Prostate gland (tissue), 2 donors: ENCODE measurements at regions not wholly inside any gene's neighbourhood (a gene's known extent, or its start where the extent isn't known, plus 50 kb on each side); places are given as distances from the start of the nearest gene placed in this dataset.

Source experiments
- DNase-seq: peaks from one replicate; pipeline ENCODE4 v3.0.0-alpha.2; 2019; ENCODE audit warnings: low spot score
- H3K27ac ChIP-seq, 2 donors: fragments of 200-600 bp; sonication (generic); 2 replicates each; pipeline ENCODE4 v1.5.1; 2017 to 2019
- H3K27me3 ChIP-seq: fragments of 200-600 bp; sonication (generic); replicated peaks from 2 replicates; pipeline ENCODE4 v1.5.1; 2019; ENCODE audit not compliant: insufficient read depth
- H3K36me3 ChIP-seq, 2 donors: fragments of 200-600 bp; sonication (generic); 1 replicate in 1 of 2; 2 replicates in 1 of 2; pipeline versions ENCODE4 v1.5.1 to v1.8.1; 2017 to 2019
- H3K4me1 ChIP-seq: fragments of 200-600 bp; sonication (generic); replicated peaks from 2 replicates; pipeline ENCODE4 v1.5.1; 2019
- H3K4me3 ChIP-seq, 2 donors: fragments of 200-600 bp; sonication (generic); 2 replicates each; pipeline ENCODE4 v1.5.1; 2017 to 2019
- H3K9me3 ChIP-seq: fragments of 200-600 bp; sonication (generic); 2 replicates; pipeline ENCODE4 v1.5.1; 2017
- POLR2A ChIP-seq: fragments of 450-650 bp; IDR thresholded peaks from one replicate; pipeline ENCODE4 v1.6.1; 2016; ENCODE audit warnings: antibody characterized with exemption, mild to moderate bottlenecking
- POLR2AphosphoS5 ChIP-seq: sonication (generic); formaldehyde crosslinking; IDR thresholded peaks from one replicate; pipeline ENCODE4 v1.6.1; 2017; ENCODE audit warnings: antibody characterized with exemption
- WGBS: methylation state at CpG from one replicate; pipeline ENCODE4 v1.1.5; 2018; 5-methylcytosine and 5-hydroxymethylcytosine counted together
- intact Hi-C: fragments of 100-400 bp; cut with DNase I; formaldehyde crosslinking; loops from one replicate; pipeline ENCODE4 v1.14.2; 2022
- TF ChIP-seq, protein P1 (sequence below), 4 experiments: fragments of 200-600 bp in 2 of 4; fragments of 450-650 bp in 2 of 4; sonication (generic) in 2 of 4; IDR thresholded peaks; 1 replicate in 3 of 4; 2 replicates in 1 of 4; pipeline ENCODE4 v1.5.1; 2016 to 2019; ENCODE audit warnings: antibody characterized with exemption in 4 of 4, mild to moderate bottlenecking in 2 of 4, moderate library complexity in 2 of 4

DNA sequence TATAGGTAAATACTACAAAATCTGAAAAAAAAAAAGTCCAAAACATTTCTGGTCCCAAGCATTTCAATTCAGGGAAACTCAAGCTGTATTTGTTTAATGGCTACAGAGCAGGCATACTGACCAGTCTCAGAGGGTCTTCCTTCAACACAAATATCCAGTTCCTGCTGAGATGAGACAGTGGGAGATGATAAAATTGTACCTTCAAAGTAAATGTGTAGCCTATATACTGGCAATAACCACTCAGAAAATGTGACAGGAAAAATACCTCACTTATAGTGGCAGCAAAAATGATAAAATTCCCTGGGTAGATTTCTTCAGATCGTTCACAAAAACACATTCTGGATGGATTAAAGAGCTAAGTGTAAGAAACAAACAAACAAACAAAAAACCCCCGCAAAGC is 102.0 kb upstream of the FUT8 start:
- no peak overlapping the region for H3K4me3 ChIP-seq
- H3K4me1 ChIP-seq, result no peaks in the 10 kb centered on the region
- no peaks in the 10 kb centered on the region for H3K27me3 ChIP-seq
- intact Hi-C loops, result no loop called here
- TF ChIP-seq, protein P1, sequence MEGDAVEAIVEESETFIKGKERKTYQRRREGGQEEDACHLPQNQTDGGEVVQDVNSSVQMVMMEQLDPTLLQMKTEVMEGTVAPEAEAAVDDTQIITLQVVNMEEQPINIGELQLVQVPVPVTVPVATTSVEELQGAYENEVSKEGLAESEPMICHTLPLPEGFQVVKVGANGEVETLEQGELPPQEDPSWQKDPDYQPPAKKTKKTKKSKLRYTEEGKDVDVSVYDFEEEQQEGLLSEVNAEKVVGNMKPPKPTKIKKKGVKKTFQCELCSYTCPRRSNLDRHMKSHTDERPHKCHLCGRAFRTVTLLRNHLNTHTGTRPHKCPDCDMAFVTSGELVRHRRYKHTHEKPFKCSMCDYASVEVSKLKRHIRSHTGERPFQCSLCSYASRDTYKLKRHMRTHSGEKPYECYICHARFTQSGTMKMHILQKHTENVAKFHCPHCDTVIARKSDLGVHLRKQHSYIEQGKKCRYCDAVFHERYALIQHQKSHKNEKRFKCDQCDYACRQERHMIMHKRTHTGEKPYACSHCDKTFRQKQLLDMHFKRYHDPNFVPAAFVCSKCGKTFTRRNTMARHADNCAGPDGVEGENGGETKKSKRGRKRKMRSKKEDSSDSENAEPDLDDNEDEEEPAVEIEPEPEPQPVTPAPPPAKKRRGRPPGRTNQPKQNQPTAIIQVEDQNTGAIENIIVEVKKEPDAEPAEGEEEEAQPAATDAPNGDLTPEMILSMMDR (IDR thresholded peaks at IDR 0.05), result no peak
- TF ChIP-seq POLR2A, result no peak
- no peak for TF ChIP-seq POLR2AphosphoS5
- no peak for DNase-seq
- H3K36me3 ChIP-seq, result no peaks in the 10 kb centered on the region
- 86% methylated on average over 2 of the region's 2 CpGs for WGBS
- H3K9me3 ChIP-seq, result no peaks in the 10 kb centered on the region
- no peak overlapping the region for H3K27ac ChIP-seq

DNA sequence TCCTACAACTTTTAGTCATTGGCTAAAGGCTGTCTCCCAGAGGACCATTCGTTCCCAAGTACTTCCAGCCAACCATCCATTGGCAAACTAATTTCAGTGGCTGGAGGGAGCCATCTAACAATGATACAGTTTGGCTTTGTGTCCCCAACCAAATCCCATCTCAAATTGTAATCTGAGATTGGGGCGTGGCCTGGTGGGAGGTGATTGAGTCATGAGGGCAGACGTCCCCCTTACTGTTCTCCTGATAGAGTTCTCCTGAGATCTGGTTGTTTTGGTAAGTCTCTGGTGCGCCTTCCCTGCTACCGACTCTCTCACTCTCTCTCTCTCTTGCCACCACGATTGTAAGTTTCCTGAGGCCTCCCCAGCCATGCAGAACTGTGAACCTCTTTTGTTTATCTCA is 99.7 kb upstream of the FUT8 start:
- H3K36me3 ChIP-seq, result no peaks in the 10 kb centered on the region
- no peaks in the 10 kb centered on the region for H3K4me1 ChIP-seq
- H3K9me3 ChIP-seq, result no peaks in the 10 kb centered on the region
- no peak overlapping the region for H3K27ac ChIP-seq
- TF ChIP-seq, protein P1 (IDR thresholded peaks at IDR 0.05), result no peak
- WGBS, result 87% methylated on average over 6 of the region's 6 CpGs
- H3K27me3 ChIP-seq, result no peaks in the 10 kb centered on the region
- DNase-seq, result no peak
- intact Hi-C loops, result no loop called here
- H3K4me3 ChIP-seq, result no peak overlapping the region

DNA sequence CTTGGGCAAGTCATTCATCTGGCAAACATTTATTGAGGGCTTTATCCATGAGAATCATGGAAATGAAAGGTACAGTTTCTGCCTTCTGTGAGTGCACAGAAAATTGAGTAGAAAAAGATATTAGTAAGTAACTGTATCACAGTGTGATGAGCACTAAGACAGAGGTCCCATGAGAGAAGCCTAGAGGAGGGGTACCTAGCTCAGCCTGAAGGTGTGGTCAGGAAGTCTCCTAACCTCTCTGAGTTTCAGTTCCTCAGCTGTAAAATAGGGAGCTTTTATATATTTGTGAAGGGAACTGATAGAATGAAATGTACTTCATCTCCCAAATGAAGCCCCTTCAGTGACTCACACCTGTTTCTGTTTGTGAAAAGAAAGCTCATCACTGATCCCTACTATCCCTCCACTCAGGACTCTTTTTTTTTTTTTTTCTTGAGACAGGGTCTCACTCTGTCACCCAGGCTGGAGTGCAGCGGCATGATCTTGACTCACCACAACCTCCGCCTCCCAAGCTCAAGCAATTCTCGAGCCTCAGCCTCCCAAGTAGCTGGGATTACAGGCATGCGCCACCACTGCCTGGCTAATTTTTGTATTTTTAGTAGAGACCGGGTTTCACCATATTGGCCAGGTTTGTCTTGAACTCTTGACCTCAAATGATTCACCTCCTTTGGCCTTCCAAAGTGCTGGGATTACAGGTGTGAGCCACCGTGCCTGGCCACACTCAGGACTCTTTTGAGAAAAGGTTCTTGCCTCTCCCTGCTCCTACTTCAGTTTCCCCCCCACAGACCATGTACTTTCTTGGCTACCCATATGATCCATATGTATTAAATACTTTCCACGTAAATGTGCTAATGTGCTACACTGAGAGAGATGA is 93.7 kb upstream of the FUT8 start:
- TF ChIP-seq POLR2A (no peak), POLR2AphosphoS5 (no peak)
- TF ChIP-seq, protein P1 (IDR thresholded peaks at IDR 0.05), result no peak
- no peak overlapping the region for H3K4me3 ChIP-seq
- H3K27ac ChIP-seq, result no peak overlapping the region
- intact Hi-C loops, result no loop called here
- no peak for DNase-seq
- no peaks in the 10 kb centered on the region for H3K9me3 ChIP-seq
- WGBS, result 86% methylated on average over 7 of the region's 7 CpGs
- no peaks in the 10 kb centered on the region for H3K36me3 ChIP-seq
- no peaks in the 10 kb centered on the region for H3K4me1 ChIP-seq
- no peaks in the 10 kb centered on the region for H3K27me3 ChIP-seq

DNA sequence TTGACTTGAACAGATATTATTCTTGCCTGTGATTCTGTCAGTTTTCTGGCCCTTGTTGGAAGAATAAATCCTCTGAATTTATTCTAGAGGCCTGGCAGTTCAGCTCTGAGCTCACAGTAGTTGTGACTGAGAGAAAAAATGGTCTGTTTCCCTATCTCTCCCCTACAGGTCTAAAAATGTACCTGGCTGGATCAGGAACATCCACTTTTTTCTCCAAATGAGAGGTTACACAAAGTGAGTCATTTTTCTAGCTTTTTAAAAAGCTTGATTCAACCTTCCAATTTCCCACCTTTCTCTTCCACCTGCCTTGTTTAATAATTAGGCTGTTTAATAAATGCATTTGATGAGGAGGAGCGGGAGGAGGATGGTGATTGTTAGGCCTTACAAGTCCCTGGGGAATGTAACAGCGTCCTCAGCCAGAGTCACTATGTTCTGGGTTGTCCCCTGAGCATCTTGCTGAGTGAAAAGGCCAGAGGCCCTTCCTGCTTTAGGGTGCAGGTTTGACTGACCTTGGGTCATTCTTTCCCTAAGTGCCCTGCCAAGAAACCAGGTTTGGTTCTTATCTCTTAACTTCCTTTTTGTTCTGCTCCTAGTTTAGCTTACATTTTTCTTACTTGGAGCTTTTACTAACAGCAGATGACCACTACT is 91.7 kb upstream of the FUT8 start:
- no peaks in the 10 kb centered on the region for H3K4me1 ChIP-seq
- H3K27me3 ChIP-seq, result no peaks in the 10 kb centered on the region
- 73% methylated on average over 2 of the region's 2 CpGs for WGBS
- intact Hi-C loops, result no loop called here
- TF ChIP-seq POLR2AphosphoS5, result no peak
- TF ChIP-seq, protein P1 (IDR thresholded peaks at IDR 0.05), result no peak
- H3K9me3 ChIP-seq, result no peaks in the 10 kb centered on the region
- H3K4me3 ChIP-seq, result no peak overlapping the region
- no peak overlapping the region for H3K27ac ChIP-seq
- H3K36me3 ChIP-seq, result no peaks in the 10 kb centered on the region
- no peak for DNase-seq

DNA sequence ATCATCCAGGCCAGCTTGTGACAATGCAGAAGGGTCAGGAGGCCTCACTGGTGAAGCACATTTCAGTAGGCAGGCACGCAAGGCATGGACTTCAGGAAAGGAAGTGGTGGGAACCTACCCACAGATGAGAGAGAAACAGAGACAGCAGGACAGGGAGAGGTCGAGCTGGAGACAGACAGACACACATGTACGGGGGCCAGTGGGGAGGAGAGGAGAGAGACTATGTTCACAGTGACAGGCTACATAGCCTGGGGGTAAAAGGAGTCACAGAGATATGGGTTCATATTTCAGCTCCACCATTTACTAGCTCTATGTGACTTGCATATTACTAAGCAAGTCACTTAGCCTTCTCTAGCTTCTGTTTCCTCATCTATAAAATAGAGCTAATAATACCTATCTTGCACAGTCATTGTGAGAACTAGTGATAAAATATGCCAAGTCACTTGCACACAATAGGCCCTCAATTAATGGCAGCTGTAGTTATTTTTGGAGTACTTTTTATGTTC is 91.1 kb upstream of the FUT8 start:
- no peak overlapping the region for H3K27ac ChIP-seq

More for the DNA sequence above, 91.1 kb upstream of the FUT8 start:
- Histone ChIP-seq H3K4me1 (no peaks in the 10 kb centered on the region), H3K9me3 (no peaks in the 10 kb centered on the region), H3K36me3 (no peaks in the 10 kb centered on the region), H3K27me3 (no peaks in the 10 kb centered on the region), H3K4me3 (no peak overlapping the region)
- intact Hi-C loops, result no loop called here
- TF ChIP-seq POLR2AphosphoS5 (no peak), POLR2A (no peak)
- TF ChIP-seq, protein P1 (IDR thresholded peaks at IDR 0.05), result no peak
- no peak for DNase-seq
- 87% methylated on average over 3 of the region's 3 CpGs for WGBS
